GM12878 (cell line): ENCODE measurements at regions not wholly inside any gene's neighbourhood (a gene's known extent, or its start where the extent isn't known, plus 50 kb on each side); places are given as distances from the start of the nearest gene placed in this dataset.

ENCODE experiments used
- EZH2 ChIP-seq: IDR thresholded peaks from 2 replicates; pipeline ENCODE4 v1.6.1; 2012; ENCODE audit warnings: low read depth, mild to moderate bottlenecking, control low read depth, inconsistent platforms, low read length, borderline replicate concordance; ENCODE audit not compliant: control insufficient read depth
- FOXM1 ChIP-seq: IDR thresholded peaks from 2 replicates; pipeline ENCODE4 v1.6.1; 2012; ENCODE audit warnings: low read depth, mild to moderate bottlenecking, inconsistent platforms, low read length, moderate library complexity
- NBN ChIP-seq: fragments of 450-650 bp; IDR thresholded peaks from 2 replicates; pipeline ENCODE4 v1.6.1; 2016
- NFYA ChIP-seq: IDR thresholded peaks from 2 replicates; pipeline ENCODE4 v1.6.1; 2011; ENCODE audit warnings: low read depth, mild to moderate bottlenecking, low read length, improper control_type of control experiment, borderline replicate concordance
- NRF1 ChIP-seq: conservative IDR thresholded peaks from 2 replicates; pipeline ENCODE4 v1.6.1; 2011; ENCODE audit warnings: mild to moderate bottlenecking, low read depth, low read length, improper control_type of control experiment
- RBBP5 ChIP-seq: fragments of 200-600 bp; sonication (generic); conservative IDR thresholded peaks from 2 replicates; pipeline ENCODE4 v1.6.1; 2016
- RELA ChIP-seq: fragments of 450-650 bp; IDR thresholded peaks from 2 replicates; pipeline ENCODE4 v1.8.0; 2014; ENCODE audit warnings: borderline replicate concordance; ENCODE audit not compliant: partially characterized antibody
- TCF3 ChIP-seq: IDR thresholded peaks from 2 replicates; pipeline ENCODE4 v1.6.1; 2012; ENCODE audit warnings: low read depth, mild to moderate bottlenecking, low read length, borderline replicate concordance; ENCODE audit not compliant: insufficient read depth
- ZBTB4 ChIP-seq: fragments of 450-650 bp; formaldehyde crosslinking; IDR thresholded peaks from 2 replicates; pipeline ENCODE4 v1.4.0; 2022; ENCODE audit warnings: mild to moderate bottlenecking, moderate library complexity
- TF ChIP-seq, protein P1 (sequence below): fragments of 450-650 bp; formaldehyde crosslinking; IDR thresholded peaks from 2 replicates; pipeline ENCODE4 v1.5.0; 2022; ENCODE audit warnings: mild to moderate bottlenecking, missing genetic modification characterization

GRCh38 chr7:88480271-88480670, 173.6 kb upstream of the STEAP4 start (continued):
- TF ChIP-seq ZBTB4 (CRISPR knock-in tag) (no peak), NRF1 (no peak), TCF3 (no peak), EZH2 (no peak), NFYA (no peak), RBBP5 (no peak), FOXM1 (no peak), NBN (no peak), RELA (no peak)
- TF ChIP-seq, protein P1, sequence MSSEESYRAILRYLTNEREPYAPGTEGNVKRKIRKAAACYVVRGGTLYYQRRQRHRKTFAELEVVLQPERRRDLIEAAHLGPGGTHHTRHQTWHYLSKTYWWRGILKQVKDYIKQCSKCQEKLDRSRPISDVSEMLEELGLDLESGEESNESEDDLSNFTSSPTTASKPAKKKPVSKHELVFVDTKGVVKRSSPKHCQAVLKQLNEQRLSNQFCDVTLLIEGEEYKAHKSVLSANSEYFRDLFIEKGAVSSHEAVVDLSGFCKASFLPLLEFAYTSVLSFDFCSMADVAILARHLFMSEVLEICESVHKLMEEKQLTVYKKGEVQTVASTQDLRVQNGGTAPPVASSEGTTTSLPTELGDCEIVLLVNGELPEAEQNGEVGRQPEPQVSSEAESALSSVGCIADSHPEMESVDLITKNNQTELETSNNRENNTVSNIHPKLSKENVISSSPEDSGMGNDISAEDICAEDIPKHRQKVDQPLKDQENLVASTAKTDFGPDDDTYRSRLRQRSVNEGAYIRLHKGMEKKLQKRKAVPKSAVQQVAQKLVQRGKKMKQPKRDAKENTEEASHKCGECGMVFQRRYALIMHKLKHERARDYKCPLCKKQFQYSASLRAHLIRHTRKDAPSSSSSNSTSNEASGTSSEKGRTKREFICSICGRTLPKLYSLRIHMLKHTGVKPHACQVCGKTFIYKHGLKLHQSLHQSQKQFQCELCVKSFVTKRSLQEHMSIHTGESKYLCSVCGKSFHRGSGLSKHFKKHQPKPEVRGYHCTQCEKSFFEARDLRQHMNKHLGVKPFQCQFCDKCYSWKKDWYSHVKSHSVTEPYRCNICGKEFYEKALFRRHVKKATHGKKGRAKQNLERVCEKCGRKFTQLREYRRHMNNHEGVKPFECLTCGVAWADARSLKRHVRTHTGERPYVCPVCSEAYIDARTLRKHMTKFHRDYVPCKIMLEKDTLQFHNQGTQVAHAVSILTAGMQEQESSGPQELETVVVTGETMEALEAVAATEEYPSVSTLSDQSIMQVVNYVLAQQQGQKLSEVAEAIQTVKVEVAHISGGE (CRISPR knock-in tag) = no peak
- TF ChIP-seq, all 136 proteins: peak for 0
